Right forelimb (tissue), 1 donor: ENCODE measurements at regions not wholly inside any gene's neighbourhood (a gene's known extent, or its start where the extent isn't known, plus 50 kb on each side); places are given as distances from the start of the nearest gene placed in this dataset.
"Not testable (repeated sequence)": the region's sequence is repeated elsewhere in the genome, so short reads cannot be mapped to it uniquely, and the experiment has no call there.

Experiments used
- DNase-seq: peaks from one replicate; pipeline ENCODE4 v3.0.0-alpha.2; 2018

DNA sequence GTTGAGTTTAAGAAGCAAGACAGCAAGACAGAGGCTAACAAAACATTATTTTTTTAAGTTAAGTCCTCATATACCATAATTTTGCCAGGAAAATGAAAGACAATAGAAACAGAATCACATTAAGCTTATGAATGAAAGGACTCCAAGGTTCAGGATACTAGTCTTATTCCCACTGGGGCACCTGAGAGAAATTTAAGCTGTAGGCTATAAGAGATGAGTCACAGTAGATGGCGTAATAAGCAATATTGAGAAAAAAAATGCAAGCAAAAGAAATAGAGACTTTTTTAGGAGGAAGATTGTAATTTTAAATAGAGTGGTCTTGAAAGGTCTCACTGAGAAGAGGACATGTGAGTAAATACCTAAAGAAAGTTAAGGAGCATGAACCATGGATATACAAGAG, 57.1 kb upstream of the KIF2B start:
- DNase-seq: no peak

DNA sequence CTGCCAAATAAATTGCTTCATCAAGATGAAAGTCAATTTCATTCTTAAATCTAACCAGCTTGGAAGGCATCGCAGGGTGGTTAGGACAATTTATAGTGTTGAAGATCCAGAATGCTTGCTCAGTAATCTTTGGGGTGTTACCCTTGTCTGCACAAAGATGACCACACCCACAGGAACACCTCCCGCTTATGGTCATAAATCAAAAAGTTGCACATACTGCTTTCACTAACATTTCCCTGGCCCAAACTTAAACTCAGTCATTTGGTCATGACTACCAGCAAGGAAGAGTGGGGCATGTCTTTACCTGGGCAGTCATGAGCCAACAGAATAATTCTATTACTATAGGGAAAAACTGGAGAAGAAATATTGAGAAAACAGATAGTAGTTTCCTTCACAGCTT, 57.6 kb upstream of the KIF2B start:
- no peak for DNase-seq

DNA sequence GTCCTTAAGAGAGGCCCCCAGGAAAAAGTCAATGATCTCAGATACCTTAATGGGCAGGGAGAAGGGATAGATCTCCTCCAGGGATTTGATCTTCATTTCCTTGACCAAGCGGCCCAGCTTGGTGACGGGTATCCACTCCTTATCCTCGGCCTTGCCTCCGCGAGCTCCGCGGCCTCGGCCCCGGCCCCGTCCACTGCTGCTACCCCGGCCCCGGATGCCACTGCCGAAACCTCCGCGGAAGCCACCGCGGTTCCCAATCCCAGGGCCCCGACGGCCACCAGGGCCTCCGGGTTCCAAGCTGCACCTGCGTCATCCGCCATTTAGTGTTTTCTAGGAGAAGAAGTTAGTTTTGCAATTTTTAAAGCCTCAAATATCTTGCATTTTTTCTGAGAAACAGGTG, 65.2 kb upstream of the KIF2B start:
- DNase-seq: no peak

DNA sequence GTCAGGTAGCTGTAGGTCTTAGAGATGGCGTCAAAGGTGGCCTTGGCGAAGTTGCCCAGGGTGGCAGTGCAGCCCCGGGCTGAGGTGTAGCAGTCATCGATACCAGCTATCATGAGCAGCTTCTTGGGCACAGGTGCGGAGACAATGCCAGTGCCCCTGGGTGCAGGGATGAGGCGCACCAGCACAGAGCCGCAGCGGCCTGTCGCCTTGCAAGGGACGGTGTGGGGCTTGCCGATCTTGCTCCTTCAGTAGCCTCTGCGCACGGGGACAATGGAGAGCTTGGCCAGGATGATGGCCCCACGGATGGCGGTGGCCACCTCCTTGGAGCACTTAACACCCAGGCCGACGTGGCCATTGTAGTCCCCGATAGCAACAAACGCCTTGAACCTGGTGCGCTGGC, 65.6 kb upstream of the KIF2B start:
- DNase-seq: not testable (repeated sequence)

DNA sequence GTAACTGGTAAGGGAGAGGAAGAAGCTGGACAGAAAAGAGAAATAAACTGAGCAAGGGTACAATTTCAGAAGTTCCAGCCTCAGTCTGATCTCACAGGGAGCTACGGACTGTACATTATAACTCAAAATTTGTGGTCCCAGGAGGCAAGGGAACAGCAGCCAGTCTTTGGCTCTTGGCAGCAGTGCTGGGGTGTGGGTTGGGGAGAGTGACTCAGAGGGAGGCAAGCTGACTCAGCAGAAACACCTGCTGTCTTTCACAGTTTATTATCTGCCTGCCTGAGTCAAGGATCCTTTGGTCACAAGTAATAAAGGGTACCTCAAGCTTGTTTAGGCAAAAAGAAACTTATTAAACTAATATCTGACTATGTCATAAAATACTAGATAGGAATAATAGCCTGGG, 73.5 kb upstream of the KIF2B start:
- DNase-seq: no peak

DNA sequence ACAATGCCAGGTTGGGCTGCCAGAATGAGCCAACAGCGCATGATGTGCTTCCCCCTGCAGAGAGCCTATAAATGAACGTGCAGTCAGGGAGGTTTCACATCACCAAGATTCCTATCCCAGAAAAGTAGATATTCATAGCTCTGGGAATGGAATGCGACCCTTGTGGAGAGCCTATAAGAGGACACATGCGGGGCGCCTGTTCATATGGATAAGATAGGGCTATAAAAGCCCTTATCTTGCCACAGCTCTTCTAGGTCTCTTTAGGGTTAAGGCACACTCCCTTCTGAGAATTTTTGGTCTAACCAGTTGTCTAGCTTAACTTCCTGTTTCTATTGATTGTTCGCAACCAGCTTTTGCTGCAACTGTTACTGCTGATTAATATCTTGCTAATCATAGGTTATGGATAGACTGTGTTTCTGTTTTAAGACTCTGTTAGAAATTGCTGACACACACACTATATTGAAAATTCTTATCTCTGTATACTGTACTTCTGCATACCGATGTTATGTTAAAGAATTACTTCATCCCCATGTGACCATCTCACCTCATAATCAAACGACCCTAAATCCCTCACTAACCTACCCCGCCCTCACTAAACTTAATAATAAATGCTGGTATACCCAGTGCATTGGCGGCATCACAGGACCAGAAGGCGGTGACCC, 74.4 kb upstream of the KIF2B start:
- not testable (repeated sequence) for DNase-seq

DNA sequence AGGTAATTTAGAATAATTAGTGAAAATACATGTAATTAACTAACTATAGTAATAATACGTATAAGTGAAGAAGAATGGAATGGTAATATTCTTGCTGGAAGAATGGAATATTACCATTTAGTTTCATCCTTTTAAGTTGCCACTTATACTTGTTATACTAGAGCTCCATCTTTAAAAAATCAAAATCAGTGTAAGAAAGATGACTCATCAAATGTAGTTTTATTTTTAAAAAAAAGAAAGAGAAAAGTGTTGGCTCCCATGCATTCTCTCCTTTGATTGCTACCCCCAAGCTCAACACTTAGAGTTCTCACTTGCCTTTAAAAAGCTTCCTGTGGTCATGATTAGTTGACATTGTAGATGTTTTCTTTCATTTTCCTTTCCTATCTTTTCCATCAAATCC, 82.4 kb upstream of the KIF2B start:
- no peak for DNase-seq

DNA sequence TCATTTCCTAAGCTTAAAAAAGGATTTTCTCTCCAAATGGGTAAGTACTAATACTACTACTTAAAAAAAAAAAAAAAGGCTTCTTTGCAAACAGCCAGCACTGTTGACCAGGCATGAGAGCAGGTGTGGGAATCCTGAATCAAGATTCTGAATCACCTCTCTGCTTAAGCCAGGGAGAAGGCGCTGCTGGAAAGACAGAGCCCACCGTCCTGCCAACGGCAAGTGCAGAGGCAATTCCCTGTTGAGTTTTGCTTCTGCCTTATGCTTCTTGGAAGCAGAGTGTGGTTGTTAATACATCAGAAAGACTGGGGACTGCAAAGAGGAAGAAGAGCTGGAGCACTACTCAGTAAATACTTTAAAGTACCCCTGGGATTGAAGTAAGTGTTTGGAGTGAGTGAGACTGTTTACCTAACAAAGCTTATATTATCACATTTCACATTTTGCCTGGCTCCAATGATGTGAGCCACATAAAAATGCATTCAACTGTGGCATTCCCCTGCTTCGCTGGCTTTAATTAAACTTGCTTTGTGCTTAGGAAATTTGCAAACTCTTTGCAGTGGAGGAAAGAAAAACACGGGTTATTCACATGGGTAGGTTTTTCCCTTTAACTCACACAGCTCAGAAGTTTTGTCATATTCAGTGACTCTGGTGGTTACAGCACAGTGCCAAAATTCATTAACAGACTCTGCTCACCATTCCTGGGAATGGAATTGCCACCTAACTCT, 86.0 kb upstream of the KIF2B start:
- no peak for DNase-seq

DNA sequence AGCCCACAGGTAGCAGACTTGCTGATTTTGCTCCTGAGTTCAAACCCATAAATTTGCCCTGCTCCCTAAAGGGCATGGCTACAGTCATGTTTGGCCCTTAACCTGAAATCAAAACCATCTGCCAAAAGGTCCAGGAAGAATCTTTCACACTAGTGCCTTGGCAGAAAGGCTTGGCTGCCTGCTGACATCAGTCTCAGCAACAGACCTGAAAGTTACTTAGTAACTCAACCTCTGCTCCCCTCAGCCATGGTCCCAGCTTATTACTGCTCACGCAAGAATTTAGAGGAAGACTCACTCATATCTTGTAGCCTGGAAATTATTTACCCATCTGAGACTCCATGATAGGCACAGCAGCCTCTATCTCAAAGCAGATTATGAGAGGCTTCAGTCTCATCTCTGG, 98.0 kb upstream of the KIF2B start:
- DNase-seq: no peak

DNA sequence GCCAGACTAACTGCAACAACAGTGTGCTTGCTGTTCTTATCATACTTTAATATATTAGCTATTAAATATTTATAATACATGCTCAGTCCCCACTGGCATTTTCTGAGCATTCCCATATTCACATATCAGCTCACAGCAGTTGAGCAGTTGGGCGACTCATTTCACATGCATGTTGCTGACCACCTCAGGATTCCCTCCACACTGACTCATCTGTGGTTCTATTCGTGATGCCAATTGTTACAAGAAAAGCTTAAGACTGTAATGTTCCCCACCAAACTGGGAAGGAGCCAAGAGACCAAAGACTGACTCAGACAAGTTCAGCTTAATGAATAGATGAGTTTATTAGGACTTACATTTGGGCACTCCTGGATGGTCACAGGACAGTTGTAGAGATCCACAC, 100.3 kb upstream of the KIF2B start:
- DNase-seq: no peak

DNA sequence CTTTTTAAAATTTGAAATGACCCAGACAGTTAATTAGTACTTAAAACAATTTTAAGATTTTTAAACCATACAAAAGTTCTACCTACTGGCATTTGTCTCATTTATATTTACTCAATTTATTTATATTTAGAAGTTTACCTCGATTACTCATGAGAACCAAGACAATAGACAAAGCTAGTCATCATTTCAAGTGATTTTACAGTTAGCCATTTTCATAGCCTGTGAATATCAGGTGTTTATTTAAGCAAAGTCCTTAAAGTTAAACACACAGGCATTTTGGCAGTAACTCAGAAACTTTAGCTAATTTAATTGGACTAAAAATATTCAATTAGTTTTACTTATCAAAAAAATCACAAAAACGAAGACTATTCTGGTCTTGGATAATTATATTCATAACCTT, 101.6 kb upstream of the KIF2B start:
- DNase-seq: no peak

DNA sequence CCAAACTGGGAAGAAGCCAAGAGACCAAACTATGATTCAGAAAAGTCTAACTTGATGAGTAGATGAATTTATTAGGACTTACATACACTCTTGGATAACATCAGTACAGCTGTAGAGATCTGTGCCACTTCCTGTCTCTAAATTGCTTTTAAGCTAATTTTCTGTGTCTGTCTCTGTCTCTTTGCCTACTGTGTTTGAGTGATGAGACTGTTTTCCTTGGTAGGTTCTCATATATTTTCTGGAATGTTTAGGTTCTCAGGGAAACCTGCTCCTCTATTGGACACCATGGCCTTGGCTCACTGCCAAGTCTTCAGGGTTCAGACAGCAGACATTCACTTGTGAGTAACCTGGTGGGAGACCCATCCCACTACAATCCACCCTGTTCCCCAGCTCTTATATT, 103.5 kb upstream of the KIF2B start:
- DNase-seq: no peak

DNA sequence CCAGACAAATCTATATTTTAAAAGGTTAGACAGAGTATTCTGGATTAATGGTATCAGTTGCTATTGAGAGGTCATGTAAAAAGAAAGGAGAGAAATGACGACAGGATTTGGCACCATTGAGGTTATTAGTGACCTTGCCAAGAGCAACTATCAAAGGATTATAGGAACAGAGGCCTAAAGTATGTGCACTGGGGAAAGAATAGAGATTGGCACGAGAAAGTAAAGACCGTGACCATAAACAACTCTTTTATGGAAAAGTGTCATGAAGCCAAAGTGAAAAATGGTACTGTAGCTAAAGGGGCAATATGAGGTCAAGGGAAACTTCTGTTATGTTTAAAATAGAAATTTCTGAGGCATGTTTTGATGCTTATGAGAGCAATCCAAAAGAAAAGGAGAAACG, 115.2 kb upstream of the KIF2B start:
- no peak for DNase-seq

DNA sequence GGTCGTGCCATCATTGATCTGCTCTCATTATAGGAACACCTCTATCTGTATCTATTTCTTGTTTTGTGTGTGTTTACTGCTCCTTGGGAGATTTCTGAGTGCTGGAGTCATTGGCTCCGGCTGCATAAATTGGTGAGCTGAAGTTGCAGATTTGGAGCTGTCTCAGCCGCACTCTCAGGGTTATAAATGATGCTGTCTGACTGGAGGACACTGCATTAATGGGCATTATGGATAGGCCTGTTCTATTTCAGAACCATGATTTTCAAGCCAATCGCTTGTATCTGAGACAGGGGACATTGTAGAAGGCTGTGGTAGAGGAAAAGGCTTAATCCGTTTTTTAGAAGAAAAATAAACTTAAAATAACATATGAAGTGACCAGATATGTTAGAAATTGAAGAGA, 126.4 kb upstream of the KIF2B start:
- no peak for DNase-seq

DNA sequence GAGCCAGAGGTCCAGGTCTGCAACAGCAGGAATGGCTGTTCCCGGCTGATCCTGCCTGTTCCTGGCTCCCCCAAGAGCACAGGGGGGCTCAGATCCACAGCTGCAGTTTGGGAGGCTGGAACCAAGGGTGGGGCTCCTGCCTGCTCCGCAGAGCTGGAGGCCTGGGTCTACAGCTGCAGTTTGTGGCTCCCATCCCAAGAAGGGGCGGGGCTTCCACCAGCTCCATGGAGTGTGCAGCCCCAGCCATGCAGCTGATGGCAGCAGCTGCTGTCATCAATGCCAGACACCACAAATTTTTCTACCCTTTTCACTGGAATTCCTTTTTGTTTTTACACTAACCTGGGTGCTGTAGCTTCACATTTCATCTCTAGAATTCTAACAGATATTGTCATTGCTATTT, 135.4 kb upstream of the KIF2B start:
- no peak for DNase-seq

DNA sequence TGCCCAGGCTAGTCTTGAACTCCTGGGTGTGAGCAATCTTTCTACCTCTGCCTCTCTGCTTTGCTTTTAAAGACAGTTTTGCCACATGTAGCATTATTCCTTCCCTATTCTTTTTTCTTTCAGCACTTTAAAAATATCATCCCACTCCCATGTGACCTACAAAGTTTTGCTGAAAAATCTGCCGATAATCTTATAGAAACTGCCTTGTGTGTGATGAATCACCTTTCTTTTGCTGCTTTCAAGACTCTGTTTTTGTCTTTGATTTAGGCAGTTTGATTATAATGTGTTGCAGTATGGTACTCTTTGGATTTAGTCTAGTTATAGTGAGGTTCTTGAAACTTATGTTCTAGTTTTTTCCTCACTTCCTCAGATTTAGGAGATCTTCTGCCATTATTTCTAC, 142.0 kb upstream of the KIF2B start:
- no peak for DNase-seq

DNA sequence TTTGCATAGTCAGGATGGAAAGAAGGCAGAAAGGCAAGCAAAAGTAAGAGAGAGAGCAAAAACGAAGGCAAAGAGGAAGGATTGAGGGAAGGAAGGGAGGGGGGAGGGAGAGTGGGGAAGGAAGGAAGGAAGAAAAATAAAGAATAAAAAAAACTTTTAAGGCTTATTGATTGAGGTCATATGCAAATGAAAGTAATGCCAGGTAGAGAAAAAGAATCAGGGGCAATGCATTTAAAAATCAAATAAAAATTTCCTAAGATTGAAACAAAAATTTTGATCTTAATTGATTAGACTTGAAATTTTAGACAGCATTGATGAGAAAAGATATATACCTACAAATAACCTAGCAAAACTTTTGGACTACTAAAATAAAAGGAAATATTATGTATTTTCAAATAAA, 153.9 kb upstream of the KIF2B start:
- DNase-seq: no peak

DNA sequence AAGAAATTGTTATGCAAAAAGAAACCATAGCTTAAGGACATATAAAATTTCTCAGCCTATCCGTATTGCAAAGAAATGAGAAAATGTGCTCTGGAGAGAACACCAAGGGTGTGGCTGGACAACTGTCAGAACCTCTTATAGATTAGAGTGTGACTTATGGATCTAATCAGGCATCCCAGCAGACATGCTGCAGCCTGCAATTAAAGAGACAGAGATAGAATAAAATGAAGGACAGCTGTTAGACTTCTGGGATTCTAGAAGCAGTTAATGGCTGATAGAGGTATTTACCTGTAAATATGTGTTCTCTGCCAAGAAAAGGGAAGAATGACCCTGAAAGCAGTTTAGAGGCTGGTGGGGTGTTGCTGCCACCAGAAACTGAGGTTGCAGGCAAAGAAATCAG, 160.1 kb upstream of the KIF2B start:
- DNase-seq: no peak

DNA sequence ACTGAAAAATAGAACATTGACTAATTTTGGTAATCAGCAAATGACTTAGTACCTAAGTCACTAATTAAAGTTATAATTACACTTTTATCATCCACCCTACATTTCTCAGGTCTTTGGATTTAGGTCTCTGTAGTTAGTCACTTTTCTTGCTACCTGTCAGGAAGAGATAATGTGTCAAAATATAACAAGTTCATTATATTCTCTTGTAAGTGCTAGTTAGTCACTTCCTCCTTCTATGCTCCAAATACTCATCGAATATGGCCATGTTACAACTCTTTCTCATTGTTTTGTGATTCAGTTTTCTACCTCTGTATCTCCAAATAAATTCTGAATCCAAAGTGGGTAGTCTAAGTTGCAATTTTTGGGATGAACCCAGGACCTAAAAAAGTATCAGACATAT, 163.5 kb upstream of the KIF2B start:
- DNase-seq: no peak

DNA sequence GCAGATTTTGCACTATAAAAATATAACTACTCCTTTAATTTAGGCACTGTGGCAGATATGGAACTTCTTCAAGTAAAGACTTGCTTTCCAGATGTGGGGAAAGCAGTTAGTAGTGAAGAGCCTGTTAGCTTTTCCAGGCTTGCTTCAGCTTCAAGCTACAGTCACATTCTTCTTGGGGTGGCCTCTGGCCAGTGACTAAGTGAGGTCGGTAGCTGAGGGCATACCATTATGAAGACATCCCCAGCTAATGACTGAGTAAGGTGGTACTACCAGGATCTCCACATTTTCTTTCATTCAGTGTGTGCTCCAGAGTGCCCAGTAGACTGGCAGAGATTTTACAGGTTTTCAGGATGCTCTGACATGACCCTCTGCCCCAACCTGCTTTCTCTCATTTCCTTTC, 167.1 kb upstream of the KIF2B start:
- no peak for DNase-seq

DNA sequence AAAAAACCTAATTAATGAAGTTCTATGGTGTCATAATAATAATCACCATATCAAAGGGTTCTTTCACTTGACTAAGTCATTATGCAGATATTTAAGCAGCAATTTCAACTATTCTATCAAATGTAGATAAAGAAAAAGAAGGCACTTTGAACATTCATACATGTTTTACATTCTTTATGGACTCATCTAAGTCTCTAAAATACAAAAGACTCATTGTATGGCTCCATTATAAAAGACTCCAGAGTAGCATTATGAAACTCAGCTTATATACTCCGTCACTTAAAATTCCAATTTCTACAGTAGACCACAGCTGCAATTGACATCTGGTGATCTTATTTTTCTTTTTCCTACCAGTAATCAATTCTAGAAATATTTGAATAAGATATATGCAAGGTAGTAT, 173.5 kb upstream of the KIF2B start:
- no peak for DNase-seq

DNA sequence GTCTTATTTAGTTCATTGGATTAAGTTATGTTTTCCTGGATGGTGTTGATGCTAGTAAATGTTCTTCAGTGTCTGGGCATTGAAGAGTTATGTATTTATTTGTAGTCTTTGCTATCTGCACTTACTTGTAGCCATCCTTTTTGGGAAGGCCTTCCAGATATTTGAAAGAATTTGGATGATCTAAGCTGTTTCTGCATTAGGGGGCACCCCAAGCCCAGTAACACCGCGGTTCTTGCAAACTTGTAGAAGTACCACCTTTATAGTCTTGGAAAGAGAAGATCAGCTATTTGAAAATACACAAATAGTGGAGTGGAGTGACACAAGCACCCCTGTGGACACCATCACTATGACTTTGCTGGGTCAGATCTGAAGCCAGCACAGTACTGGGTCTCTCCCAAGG, 175.9 kb upstream of the KIF2B start:
- DNase-seq: no peak

DNA sequence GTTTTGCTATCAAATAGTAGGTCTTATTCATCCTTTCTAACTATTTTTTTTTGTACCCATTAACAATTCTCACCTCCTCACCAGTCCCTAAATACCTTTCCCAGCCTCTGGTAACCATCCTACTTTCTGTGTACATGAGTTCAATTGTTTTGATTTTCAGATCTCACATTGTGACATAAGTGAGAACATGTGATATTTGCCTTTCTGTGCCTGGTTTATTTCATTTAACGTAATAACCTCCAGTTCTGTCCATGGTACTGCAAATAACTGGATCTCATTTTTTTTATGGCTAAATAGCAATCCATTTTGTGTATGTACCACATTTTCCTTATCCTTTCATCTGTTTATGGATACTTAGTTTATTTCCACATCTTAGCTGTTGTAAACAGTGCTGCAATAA, 181.9 kb upstream of the KIF2B start:
- DNase-seq: no peak

DNA sequence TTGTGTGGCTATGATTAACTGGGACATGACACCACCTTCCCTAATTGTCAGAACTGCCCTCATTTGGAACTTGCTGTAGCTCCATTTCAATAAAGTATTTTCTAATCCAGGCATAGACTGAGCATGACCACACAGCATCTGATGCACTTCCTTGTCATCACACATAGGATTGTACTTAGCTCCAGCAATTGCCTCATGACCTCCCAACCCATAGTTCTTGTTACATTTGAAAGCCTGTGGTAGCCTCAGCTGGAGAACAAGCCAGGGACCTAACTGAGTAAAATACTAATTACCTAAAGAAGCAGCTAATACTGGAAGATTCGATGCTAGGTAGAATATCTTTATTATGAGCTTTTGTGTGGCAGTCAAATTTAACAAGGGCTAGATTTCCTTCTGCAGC, 187.3 kb upstream of the KIF2B start:
- no peak for DNase-seq

DNA sequence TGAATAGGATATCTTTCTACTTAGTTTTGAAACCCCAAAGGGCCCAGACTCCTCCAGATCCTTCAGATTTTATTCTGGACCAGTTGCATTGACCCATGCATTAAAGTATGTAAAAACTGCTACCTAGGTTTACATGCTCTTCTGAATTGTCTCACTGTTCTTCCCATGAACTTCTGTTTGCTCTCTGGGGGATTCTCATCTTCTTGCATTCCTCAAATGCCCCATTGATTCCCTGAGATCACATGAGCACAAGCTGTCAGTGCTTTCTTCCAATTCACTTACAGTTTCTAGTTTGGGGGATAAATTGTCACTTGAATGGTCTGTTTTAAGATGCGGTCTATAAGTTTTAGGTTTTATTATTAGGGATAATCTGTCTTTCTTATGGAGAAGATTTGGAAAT, 188.9 kb upstream of the KIF2B start:
- DNase-seq: no peak
